ENCODE measurements at regions not wholly inside any gene's neighbourhood (a gene's known extent, or its start where the extent isn't known, plus 50 kb on each side); places are given as distances from the start of the nearest gene placed in this dataset.
A peak's percentile ranks its signal among the peaks of the same experiment; 100 is the strongest.
"Not testable (repeated sequence)": the region's sequence is repeated elsewhere in the genome, so short reads cannot be mapped to it uniquely, and the experiment has no call there.

DNA sequence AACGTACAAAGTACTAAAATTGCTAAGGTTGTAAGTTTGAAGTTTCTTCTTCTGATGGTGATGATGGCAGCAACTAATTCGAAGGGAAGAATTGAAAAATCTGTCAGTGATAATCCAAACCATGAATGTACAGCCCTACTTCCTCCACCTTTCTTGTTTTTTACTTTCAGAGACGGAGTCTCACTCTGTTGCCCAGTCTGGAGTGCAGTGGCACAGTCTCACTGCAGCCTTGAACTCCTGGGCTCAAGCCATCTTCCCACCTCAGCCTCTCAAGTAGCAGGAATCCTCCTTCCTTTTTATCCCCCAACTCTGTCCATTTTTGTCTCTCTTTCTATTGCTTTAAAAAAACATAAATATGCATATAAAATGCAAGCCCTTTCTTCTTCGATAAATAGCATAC is 112.3 kb upstream of the SOX21 start:
- TF ChIP-seq POLR2A (IDR thresholded peaks at IDR 0.05; ENCODE audit: low read length), result no peak
- TF ChIP-seq GATA1 (IDR thresholded peaks at IDR 0.05; ENCODE audit: low read depth, low read length), result no peak
- DNase-seq, result no peak

- TF ChIP-seq GATA1 (IDR thresholded peaks at IDR 0.05; ENCODE audit: low read depth, low read length) (no peak), POLR2A (IDR thresholded peaks at IDR 0.05; ENCODE audit: low read length) (no peak)
- no peak for DNase-seq
Measured at GRCh38 chr13:94822356-94822755, 110.0 kb upstream of the SOX21 start.

DNA sequence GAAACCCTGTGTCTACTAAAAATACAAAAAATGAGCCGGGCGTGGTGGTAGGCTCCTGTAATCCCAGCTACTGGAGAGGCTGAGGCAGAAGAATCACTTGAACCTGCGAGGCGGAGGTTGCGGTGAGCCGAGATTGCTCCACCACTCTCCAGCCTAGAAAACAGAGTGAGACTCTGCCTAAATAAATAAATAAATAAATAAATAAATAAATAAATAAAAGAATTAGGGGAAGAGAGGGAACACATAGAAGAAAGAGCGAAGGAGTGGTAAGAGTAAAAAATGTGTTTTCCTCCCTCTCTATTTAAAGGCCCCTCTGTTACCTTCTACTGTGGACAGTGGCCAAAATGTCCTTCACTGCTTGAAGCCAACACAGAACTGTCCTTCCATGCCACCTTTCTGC is 103.9 kb upstream of the SOX21 start:
- TF ChIP-seq GATA1 (IDR thresholded peaks at IDR 0.05; ENCODE audit: low read depth, low read length) (no peak), POLR2A (IDR thresholded peaks at IDR 0.05; ENCODE audit: low read length) (no peak)
- DNase-seq, result no peak

GRCh38 chr13:94813920-94814475 is 101.7 kb upstream of the SOX21 start:
- TF ChIP-seq GATA1 (IDR thresholded peaks at IDR 0.05; ENCODE audit: low read depth, low read length) (no peak), POLR2A (IDR thresholded peaks at IDR 0.05; ENCODE audit: low read length) (no peak)
- DNase-seq, result no peak

GRCh38 chr13:94811753-94812152 is 99.4 kb upstream of the SOX21 start:
- TF ChIP-seq GATA1 (IDR thresholded peaks at IDR 0.05; ENCODE audit: low read depth, low read length) (no peak), POLR2A (IDR thresholded peaks at IDR 0.05; ENCODE audit: low read length) (no peak)
- no peak for DNase-seq

DNA sequence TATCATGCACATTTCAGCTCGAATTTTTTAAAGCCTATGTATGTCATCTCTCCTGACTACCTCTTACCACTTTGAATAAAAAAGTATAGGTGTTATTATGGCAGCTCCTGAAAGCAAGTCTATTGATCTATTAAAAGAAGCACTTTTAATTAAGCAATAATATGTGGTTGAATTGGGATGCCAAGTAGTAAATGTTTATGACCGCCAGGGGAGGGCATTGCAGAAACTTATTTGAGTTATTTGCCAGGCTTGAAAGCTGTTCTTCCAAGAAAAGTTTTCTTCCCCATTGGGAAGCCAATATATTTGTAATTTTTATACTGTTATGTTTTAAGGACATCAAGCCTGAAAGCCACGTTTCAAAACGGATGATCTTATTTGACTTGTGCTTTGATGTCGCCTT is 88.1 kb upstream of the SOX21 start:
- TF ChIP-seq POLR2A (IDR thresholded peaks at IDR 0.05; ENCODE audit: low read length), result no peak
- no peak for TF ChIP-seq GATA1 (IDR thresholded peaks at IDR 0.05; ENCODE audit: low read depth, low read length)
- no peak for DNase-seq

DNA sequence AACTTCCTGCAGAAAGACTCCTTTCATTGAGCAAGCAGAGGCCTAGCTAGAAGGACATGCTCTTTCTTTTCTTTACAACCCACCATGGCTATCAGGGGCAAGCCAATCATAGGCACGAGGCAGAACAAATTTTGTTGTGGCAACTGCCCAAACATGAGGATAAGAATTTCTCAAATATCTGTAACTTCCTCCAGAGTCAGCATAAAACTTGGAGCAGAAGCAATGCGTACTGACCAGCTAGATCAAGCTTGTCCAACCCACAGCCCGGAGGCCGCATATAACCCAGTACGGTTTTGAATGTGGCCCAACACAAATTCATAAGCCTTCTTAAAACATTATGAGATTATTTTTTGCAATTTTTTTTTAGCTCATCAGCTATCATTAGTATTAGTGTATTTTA is 87.0 kb upstream of the SOX21 start:
- DNase-seq, result no peak
- TF ChIP-seq GATA1 (IDR thresholded peaks at IDR 0.05; ENCODE audit: low read depth, low read length), result no peak
- TF ChIP-seq POLR2A (IDR thresholded peaks at IDR 0.05; ENCODE audit: low read length), result no peak

DNA sequence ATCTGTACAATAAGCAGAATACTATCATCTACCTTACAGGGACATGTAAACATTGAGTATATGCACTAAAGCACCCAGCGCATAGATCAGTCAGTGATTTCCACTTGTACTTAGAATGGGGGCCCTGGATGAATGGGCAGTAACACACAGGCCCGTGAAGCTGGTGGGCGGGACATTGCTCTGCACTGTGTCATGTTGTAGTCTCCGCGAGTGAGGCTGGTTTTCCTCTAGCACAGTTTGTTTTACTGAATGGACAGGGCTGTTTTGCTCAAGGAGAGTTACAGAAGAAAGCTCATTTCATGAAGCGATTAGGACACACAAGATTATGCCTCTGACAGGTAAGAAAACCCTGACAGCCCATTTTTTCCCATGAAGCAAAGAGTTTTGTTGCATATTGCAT is 86.4 kb upstream of the SOX21 start:
- DNase-seq, result no peak
- TF ChIP-seq GATA1 (IDR thresholded peaks at IDR 0.05; ENCODE audit: low read depth, low read length) (no peak), POLR2A (IDR thresholded peaks at IDR 0.05; ENCODE audit: low read length) (no peak)

DNA sequence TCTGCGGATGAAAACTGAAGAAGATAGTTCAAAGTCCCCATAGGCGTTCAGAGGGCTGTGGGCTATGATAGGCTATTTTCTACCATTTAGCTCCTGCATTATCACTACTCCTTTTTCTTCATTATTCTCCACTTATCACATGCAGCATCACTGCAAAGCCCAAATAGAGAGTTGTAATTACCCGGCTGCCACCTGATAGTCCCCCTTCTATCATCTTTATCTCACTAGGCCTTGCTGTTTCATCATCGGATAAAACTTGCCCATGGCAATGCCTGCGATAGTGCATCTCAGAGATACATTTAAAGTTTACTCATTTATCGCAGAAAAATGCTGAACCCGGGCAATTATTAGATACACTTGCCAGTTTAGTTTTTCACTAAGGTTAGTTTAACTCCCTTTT is 82.9 kb upstream of the SOX21 start:
- no peak for TF ChIP-seq POLR2A (IDR thresholded peaks at IDR 0.05; ENCODE audit: low read length)
- TF ChIP-seq GATA1 (IDR thresholded peaks at IDR 0.05; ENCODE audit: low read depth, low read length), result no peak
- DNase-seq, result peak; percentile 13 to 61

- DNase-seq, result not testable (repeated sequence)
Measured at GRCh38 chr13:94786246-94786645, 73.9 kb upstream of the SOX21 start.

- DNase-seq, result no peak
- TF ChIP-seq POLR2A (IDR thresholded peaks at IDR 0.05; ENCODE audit: low read length) (no peak), GATA1 (IDR thresholded peaks at IDR 0.05; ENCODE audit: low read depth, low read length) (no peak)
Measured at GRCh38 chr13:94784066-94784465, 71.7 kb upstream of the SOX21 start.

DNA sequence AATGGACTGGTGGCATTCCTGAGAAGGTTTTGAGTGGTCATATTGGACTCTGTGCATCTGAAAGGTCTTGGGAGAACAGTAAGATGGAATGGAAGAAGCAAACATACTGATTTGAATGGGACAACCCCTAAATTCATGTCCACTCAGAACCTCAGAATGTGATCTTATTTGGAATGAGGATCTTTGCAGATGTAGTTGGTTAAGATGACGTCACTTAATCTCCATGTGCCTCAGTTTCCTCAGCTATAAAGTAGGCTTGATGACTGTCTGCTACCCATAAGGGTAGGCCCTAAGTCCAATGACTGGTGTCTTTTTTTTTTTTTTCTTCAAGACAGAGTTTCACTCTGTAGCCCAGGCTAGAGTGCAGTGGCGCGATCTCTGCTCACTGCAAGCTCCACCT is 71.1 kb upstream of the SOX21 start:
- DNase-seq, result no peak
- no peak for TF ChIP-seq GATA1 (IDR thresholded peaks at IDR 0.05; ENCODE audit: low read depth, low read length)
- no peak for TF ChIP-seq POLR2A (IDR thresholded peaks at IDR 0.05; ENCODE audit: low read length)

DNA sequence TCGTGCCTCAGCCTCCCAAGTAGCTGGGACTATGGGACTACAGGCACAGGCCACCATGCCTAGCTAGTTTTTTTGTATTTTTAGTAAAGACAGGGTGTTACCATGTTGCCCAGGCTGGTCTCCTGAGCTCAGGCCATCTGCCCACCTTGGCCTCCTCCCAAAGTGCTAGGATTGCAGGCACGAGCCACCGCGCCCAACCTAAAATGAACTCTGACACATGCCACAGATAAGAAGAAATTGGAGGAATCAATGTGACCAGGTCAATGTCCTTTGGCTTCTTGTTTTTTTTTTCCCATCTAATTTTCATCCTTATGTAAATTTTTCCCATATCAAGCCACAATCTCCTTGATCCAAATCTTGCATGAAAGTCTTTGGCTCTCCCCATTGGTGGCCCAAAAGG is 68.1 kb upstream of the SOX21 start:
- DNase-seq, result no peak
- TF ChIP-seq POLR2A (IDR thresholded peaks at IDR 0.05; ENCODE audit: low read length) (no peak), GATA1 (IDR thresholded peaks at IDR 0.05; ENCODE audit: low read depth, low read length) (no peak)

GRCh38 chr13:94778986-94779385 is 66.6 kb upstream of the SOX21 start:
- TF ChIP-seq GATA1 (IDR thresholded peaks at IDR 0.05; ENCODE audit: low read depth, low read length) (no peak), POLR2A (IDR thresholded peaks at IDR 0.05; ENCODE audit: low read length) (no peak)
- DNase-seq, result no peak

DNA sequence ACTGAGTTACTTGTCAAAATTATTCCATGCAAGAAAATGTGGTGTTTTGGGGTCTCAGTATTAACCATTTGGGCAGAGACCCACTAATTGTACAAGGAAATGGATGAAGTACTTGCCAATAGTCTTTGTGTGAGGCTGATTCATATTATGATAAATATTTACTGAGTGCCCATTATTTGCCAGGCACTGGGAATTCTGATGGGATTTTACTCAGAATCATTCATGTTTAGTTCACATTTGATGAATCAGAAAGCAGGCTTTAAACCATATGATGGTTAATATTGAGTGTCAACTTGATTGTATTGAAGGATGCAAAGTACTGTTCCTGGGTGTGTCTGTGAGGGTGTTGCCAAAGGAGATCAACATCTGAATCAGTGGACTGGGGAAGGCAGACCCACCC is 66.2 kb upstream of the SOX21 start:
- TF ChIP-seq GATA1 (IDR thresholded peaks at IDR 0.05; ENCODE audit: low read depth, low read length) (no peak), POLR2A (IDR thresholded peaks at IDR 0.05; ENCODE audit: low read length) (no peak)
- DNase-seq, result no peak

DNA sequence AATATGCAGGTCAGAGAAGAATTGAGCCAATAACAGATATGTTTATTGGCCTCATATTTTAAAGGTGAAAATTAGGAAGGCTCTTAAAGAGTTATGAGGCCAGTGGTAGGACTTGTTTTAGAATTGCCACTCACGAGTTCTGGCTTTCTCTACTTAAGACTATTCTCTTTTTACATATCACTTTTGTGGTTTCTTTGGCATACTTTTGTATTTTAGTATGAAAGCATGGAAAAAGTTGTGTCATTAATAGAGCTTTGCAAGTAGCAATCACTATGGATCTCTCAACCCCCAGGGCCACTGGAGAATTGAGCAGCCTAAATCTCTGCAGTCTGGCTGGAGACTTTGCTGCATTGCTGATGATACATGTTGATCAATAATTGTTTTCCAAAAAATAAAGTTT is 64.6 kb upstream of the SOX21 start:
- DNase-seq, result no peak
- TF ChIP-seq GATA1 (IDR thresholded peaks at IDR 0.05; ENCODE audit: low read depth, low read length) (no peak), POLR2A (IDR thresholded peaks at IDR 0.05; ENCODE audit: low read length) (no peak)
